DND-41 (cell line): ENCODE measurements at regions not wholly inside any gene's neighbourhood (a gene's known extent, or its start where the extent isn't known, plus 50 kb on each side); places are given as distances from the start of the nearest gene placed in this dataset.
A peak's percentile ranks its signal among the peaks of the same experiment; 100 is the strongest.

Source experiments
- ATAC-seq: fragments of 200-7000 bp; cut with Tn5 transposase; 3 replicates; pipeline ENCODE4 v1.9.1; 2021; ENCODE audit warnings: low read depth; ENCODE audit not compliant: insufficient read depth
- DNase-seq: peaks from one replicate; pipeline ENCODE4 v3.0.0-alpha.2; 2020
- H2AFZ ChIP-seq: 2 replicates; pipeline ENCODE4 v1.6.0; 2012; ENCODE audit warnings: low read depth, low read length
- H3K27ac ChIP-seq: 2 replicates; pipeline ENCODE4 v1.5.1; 2012; ENCODE audit warnings: low read length, inconsistent platforms
- H3K27me3 ChIP-seq: fragments of 200-600 bp; sonication (generic); 2 replicates; pipeline ENCODE4 v1.6.0; 2012; ENCODE audit warnings: low read length, mild to moderate bottlenecking, inconsistent platforms; ENCODE audit not compliant: insufficient read depth, poor library complexity
- H3K36me3 ChIP-seq: 2 replicates; pipeline ENCODE4 v1.5.1; 2012; ENCODE audit warnings: low read length, inconsistent platforms; ENCODE audit not compliant: insufficient read depth
- H3K4me1 ChIP-seq: 2 replicates; pipeline ENCODE4 v1.5.1; 2012; ENCODE audit warnings: mild to moderate bottlenecking, low read length; ENCODE audit not compliant: insufficient read depth
- H3K4me2 ChIP-seq: 2 replicates; pipeline ENCODE4 v1.6.0; 2012; ENCODE audit warnings: mild to moderate bottlenecking, moderate library complexity, low read length, inconsistent platforms; ENCODE audit not compliant: insufficient read depth
- H3K4me3 ChIP-seq, 2 experiments: fragments of 200-600 bp in 1 of 2; shearing (Covaris generic) in 1 of 2; 2 replicates each; pipeline ENCODE4 v1.5.1; 2012 to 2016; ENCODE audit warnings: inconsistent platforms in 2 of 2, low read length in 2 of 2, mild to moderate bottlenecking in 2 of 2, low read depth in 1 of 2, moderate library complexity in 1 of 2
- H3K79me2 ChIP-seq: 2 replicates; pipeline ENCODE4 v1.6.0; 2012; ENCODE audit warnings: low read length, inconsistent platforms; ENCODE audit not compliant: insufficient read depth
- H3K9ac ChIP-seq: 2 replicates; pipeline ENCODE4 v1.6.0; 2012; ENCODE audit warnings: low read depth, mild to moderate bottlenecking, inconsistent platforms, low read length, moderate library complexity
- H3K9me3 ChIP-seq: 2 replicates; pipeline ENCODE4 v1.5.1; 2012; ENCODE audit warnings: low read length, moderate library complexity, mild to moderate bottlenecking, inconsistent platforms; ENCODE audit not compliant: insufficient read depth, severe bottlenecking
- H4K20me1 ChIP-seq: 2 replicates; pipeline ENCODE4 v1.6.0; 2012; ENCODE audit warnings: low read length; ENCODE audit not compliant: insufficient read depth
- EZH2 ChIP-seq: IDR thresholded peaks from 3 replicates; pipeline ENCODE4 v1.6.1; 2012; ENCODE audit warnings: borderline replicate concordance, low read depth, mild to moderate bottlenecking, moderate library complexity, low read length, inconsistent platforms; ENCODE audit not compliant: severe bottlenecking
- TF ChIP-seq, protein P1 (sequence below): IDR thresholded peaks from 2 replicates; pipeline ENCODE4 v1.5.1; 2012; ENCODE audit warnings: borderline replicate concordance, low read length, moderate library complexity, mild to moderate bottlenecking; ENCODE audit not compliant: poor library complexity, severe bottlenecking; ENCODE audit errors: extremely low read depth

DNA sequence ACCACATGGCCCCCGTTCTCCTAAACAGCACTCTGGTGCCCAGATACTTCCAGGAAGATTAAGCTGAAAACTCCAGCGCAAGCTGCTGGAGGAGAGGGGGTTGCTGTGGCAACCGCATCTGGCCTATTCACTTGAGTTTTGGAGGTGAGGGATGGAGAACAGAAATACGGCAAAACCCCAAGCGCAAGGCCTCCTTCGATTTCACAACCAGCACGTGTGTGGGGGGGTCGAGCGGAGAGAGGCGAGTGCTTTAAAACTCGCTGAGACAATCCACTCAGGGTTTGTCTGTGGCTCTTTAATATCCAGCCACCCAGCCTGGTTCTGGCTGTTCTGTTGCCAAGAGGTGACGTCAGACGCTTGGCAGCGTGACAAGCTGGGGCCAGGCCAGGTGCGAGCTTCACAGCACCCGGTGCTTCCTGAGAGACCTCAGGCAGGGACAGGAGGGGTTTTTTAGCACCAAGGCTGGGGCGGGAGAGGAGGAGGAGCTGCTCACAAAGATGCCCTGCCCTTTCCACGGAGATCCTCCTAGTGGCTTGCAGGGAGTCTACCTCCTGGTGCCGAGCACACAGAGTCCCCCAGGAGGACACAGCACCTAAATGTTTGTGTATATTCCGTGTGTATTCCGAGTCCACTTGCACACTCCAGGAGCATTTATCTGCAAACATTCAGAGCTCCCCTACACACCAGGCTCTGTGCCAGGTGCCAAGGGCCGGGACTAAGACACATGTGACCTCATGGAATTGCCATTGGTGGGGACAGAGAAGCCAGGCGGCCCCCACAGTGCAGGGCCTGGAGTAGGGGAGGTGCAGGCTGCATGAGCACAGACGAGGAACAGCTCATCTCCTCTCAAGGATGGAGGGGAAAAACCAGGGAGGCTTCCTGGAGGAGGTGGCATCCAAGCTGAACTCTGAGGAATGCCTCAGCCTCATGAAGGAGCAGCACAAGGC, 194.6 kb downstream of the OLFM1 start:
- H3K9ac ChIP-seq: no peak overlapping the region
- no peak overlapping the region for H2AFZ ChIP-seq
- peak; percentile 64; the same call in 2 of the 3 replicates for ATAC-seq
- no peaks in the 10 kb centered on the region for H3K79me2 ChIP-seq
- H3K27ac ChIP-seq: no peak overlapping the region
- peaks cover 3% of the 10 kb centered on the region for H3K9me3 ChIP-seq
- no peaks in the 10 kb centered on the region for H3K27me3 ChIP-seq
- H4K20me1 ChIP-seq: no peaks in the 10 kb centered on the region
- no peak overlapping the region for H3K4me2 ChIP-seq
- H3K4me1 ChIP-seq: no peaks in the 10 kb centered on the region
- no peaks in the 10 kb centered on the region for H3K36me3 ChIP-seq
- no peak for TF ChIP-seq EZH2
- TF ChIP-seq, protein P1, sequence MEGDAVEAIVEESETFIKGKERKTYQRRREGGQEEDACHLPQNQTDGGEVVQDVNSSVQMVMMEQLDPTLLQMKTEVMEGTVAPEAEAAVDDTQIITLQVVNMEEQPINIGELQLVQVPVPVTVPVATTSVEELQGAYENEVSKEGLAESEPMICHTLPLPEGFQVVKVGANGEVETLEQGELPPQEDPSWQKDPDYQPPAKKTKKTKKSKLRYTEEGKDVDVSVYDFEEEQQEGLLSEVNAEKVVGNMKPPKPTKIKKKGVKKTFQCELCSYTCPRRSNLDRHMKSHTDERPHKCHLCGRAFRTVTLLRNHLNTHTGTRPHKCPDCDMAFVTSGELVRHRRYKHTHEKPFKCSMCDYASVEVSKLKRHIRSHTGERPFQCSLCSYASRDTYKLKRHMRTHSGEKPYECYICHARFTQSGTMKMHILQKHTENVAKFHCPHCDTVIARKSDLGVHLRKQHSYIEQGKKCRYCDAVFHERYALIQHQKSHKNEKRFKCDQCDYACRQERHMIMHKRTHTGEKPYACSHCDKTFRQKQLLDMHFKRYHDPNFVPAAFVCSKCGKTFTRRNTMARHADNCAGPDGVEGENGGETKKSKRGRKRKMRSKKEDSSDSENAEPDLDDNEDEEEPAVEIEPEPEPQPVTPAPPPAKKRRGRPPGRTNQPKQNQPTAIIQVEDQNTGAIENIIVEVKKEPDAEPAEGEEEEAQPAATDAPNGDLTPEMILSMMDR: no peak
- peak; percentile 58 for DNase-seq
- no peak overlapping the region for H3K4me3 ChIP-seq

- H3K4me1 ChIP-seq: no peaks in the 10 kb centered on the region
- H4K20me1 ChIP-seq: no peaks in the 10 kb centered on the region
- no peak overlapping the region for H3K27ac ChIP-seq
- ATAC-seq (no peak), DNase-seq (no peak)
- no peaks in the 10 kb centered on the region for H3K27me3 ChIP-seq
- no peak overlapping the region for H2AFZ ChIP-seq
- TF ChIP-seq, protein P1: no peak
- TF ChIP-seq EZH2: no peak
- H3K4me2 ChIP-seq: no peak overlapping the region
- H3K9me3 ChIP-seq: peaks cover 3% of the 10 kb centered on the region
- no peaks in the 10 kb centered on the region for H3K36me3 ChIP-seq
- no peaks in the 10 kb centered on the region for H3K79me2 ChIP-seq
- H3K4me3 ChIP-seq: no peak overlapping the region
- H3K9ac ChIP-seq: no peak overlapping the region
These were observed 195.3 kb downstream of the OLFM1 start for GRCh38 chr9:135282808-135283207.

DNA sequence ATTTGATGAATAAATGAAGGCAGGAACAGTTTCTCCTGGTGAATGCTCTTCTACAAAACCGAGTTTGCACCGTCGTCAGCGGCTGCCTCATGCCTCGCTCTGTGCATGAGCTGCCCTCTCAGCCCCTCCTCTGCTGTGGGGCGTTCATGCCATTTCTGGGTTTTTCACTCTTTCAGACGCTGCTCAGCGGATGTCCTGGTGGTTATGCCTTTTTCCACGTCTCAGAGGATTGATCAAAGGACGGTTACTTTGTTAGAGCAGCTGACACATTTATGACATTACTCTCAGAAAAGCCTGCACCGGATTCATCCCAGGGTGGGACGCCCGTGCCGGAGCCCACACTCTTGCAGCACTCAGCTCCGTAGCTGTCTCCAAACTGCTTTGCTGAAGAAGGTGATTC, 195.9 kb upstream of the PPP1R26 start:
- no peaks in the 10 kb centered on the region for H3K27me3 ChIP-seq
- no peak for TF ChIP-seq EZH2
- TF ChIP-seq, protein P1: no peak
- H3K4me2 ChIP-seq: no peak overlapping the region
- H3K9me3 ChIP-seq: peaks cover 3% of the 10 kb centered on the region
- no peaks in the 10 kb centered on the region for H3K36me3 ChIP-seq
- H3K4me3 ChIP-seq: no peak overlapping the region
- H3K27ac ChIP-seq: no peak overlapping the region
- no peak overlapping the region for H3K9ac ChIP-seq
- no peaks in the 10 kb centered on the region for H3K4me1 ChIP-seq
- ATAC-seq (no peak), DNase-seq (no peak)
- H2AFZ ChIP-seq: no peak overlapping the region
- no peaks in the 10 kb centered on the region for H4K20me1 ChIP-seq
- H3K79me2 ChIP-seq: no peaks in the 10 kb centered on the region
